ENCODE measurements at regions not wholly inside any gene's neighbourhood (a gene's known extent, or its start where the extent isn't known, plus 50 kb on each side); places are given as distances from the start of the nearest gene placed in this dataset.

GRCh38 chr5:167557359-167557758, 734.1 kb upstream of the WWC1 start:
- no peaks in the 10 kb centered on the region for H3K9me3 ChIP-seq (ENCODE audit: severe bottlenecking)
- no peak overlapping the region for H3K4me3 ChIP-seq (ENCODE audit: severe bottlenecking)
- TF ChIP-seq, protein P1, sequence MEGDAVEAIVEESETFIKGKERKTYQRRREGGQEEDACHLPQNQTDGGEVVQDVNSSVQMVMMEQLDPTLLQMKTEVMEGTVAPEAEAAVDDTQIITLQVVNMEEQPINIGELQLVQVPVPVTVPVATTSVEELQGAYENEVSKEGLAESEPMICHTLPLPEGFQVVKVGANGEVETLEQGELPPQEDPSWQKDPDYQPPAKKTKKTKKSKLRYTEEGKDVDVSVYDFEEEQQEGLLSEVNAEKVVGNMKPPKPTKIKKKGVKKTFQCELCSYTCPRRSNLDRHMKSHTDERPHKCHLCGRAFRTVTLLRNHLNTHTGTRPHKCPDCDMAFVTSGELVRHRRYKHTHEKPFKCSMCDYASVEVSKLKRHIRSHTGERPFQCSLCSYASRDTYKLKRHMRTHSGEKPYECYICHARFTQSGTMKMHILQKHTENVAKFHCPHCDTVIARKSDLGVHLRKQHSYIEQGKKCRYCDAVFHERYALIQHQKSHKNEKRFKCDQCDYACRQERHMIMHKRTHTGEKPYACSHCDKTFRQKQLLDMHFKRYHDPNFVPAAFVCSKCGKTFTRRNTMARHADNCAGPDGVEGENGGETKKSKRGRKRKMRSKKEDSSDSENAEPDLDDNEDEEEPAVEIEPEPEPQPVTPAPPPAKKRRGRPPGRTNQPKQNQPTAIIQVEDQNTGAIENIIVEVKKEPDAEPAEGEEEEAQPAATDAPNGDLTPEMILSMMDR (IDR thresholded peaks at IDR 0.05; ENCODE audit: poor library complexity, severe bottlenecking), result no peak
- H3K27ac ChIP-seq (ENCODE audit: poor library complexity, severe bottlenecking), result no peak overlapping the region
- H3K4me1 ChIP-seq (ENCODE audit: insufficient read depth, poor library complexity, severe bottlenecking), result no peaks in the 10 kb centered on the region
- H3K27me3 ChIP-seq (ENCODE audit: insufficient read depth, poor library complexity, severe bottlenecking), result no peaks in the 10 kb centered on the region
- H3K36me3 ChIP-seq (ENCODE audit: low read depth), result no peaks in the 10 kb centered on the region
- no peak for DNase-seq (ENCODE audit: low spot score)
- ATAC-seq (ENCODE audit: low read depth), result no peak

DNA sequence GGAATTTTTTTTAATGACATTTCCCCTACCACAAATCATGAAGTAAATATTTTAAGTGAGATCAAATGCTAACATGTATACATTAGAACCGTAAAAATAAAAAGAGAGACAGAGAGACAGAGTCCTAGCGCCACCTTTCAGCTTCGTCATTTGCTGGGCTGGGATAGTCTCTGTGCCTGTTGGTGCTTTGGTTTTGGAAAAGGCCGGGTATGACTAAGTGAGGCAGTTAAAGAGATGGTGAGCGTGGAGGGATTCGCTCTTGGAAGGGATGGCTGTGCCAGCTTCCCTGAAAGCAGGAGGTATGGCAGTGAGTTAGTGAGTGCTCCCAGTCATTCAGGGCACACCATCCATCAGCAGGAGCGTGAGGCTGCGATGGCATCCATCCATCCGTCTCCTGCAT, 729.6 kb upstream of the WWC1 start:
- H3K27me3 ChIP-seq (ENCODE audit: insufficient read depth, poor library complexity, severe bottlenecking), result peaks cover 8% of the 10 kb centered on the region
- no peaks in the 10 kb centered on the region for H3K9me3 ChIP-seq (ENCODE audit: severe bottlenecking)
- H3K4me3 ChIP-seq (ENCODE audit: severe bottlenecking), result no peak overlapping the region
- DNase-seq (ENCODE audit: low spot score) (no peak), ATAC-seq (ENCODE audit: low read depth) (no peak)
- no peaks in the 10 kb centered on the region for H3K4me1 ChIP-seq (ENCODE audit: insufficient read depth, poor library complexity, severe bottlenecking)
- H3K27ac ChIP-seq (ENCODE audit: poor library complexity, severe bottlenecking), result no peak overlapping the region
- H3K36me3 ChIP-seq (ENCODE audit: low read depth), result no peaks in the 10 kb centered on the region
- TF ChIP-seq, protein P1 (IDR thresholded peaks at IDR 0.05; ENCODE audit: poor library complexity, severe bottlenecking), result no peak

- Histone ChIP-seq H3K4me1 (ENCODE audit: insufficient read depth, poor library complexity, severe bottlenecking) (no peaks in the 10 kb centered on the region), H3K9me3 (ENCODE audit: severe bottlenecking) (no peaks in the 10 kb centered on the region), H3K36me3 (ENCODE audit: low read depth) (no peaks in the 10 kb centered on the region), H3K4me3 (ENCODE audit: severe bottlenecking) (no peak overlapping the region), H3K27me3 (ENCODE audit: insufficient read depth, poor library complexity, severe bottlenecking) (peaks cover 18% of the 10 kb centered on the region), H3K27ac (ENCODE audit: poor library complexity, severe bottlenecking) (no peak overlapping the region)
- no peak for DNase-seq (ENCODE audit: low spot score)
- TF ChIP-seq, protein P1 (IDR thresholded peaks at IDR 0.05; ENCODE audit: poor library complexity, severe bottlenecking), result no peak
- ATAC-seq (ENCODE audit: low read depth), result no peak
These were observed 727.2 kb upstream of the WWC1 start for GRCh38 chr5:167564275-167564674.

DNA sequence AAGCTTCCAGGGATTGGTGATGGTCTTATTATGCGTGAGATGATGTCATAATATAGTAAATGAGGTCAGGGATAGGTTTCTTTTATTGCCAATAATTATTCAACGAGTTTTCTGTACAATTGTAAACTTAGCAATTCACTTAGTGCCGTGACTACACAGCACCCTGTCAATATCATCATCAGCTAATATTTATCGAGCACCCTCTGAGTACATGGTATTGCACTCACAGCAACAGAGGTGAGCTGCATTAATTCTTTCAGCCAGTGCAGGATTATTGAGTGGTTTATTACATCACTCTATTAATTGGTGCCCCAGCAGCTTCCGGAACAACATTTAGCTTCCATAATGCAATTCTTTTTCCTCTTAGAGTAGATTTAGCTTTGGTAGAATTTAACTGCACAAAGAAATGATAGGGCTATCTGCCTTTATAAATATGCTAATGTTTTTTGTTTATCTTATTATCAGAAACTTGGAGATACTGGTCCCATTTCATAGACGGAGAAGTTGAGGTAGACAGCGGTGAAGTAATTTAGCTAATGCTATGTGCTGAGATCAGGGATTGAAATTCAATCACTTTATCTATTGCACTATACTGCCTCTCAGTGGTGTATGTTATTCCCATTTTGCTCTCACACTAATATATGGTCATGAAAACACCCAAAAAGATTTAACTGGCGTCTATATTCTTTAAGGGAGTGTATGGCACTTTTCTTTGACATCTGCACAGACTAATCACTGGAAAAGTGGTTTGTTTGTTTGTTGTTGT, 726.1 kb upstream of the WWC1 start:
- no peak overlapping the region for H3K27ac ChIP-seq (ENCODE audit: poor library complexity, severe bottlenecking)
- ATAC-seq (ENCODE audit: low read depth) (peak; percentile 70; the same call in 2 of the 3 replicates), DNase-seq (ENCODE audit: low spot score) (no peak)
- peaks cover 18% of the 10 kb centered on the region for H3K27me3 ChIP-seq (ENCODE audit: insufficient read depth, poor library complexity, severe bottlenecking)
- TF ChIP-seq, protein P1 (IDR thresholded peaks at IDR 0.05; ENCODE audit: poor library complexity, severe bottlenecking), result peak; percentile 61
- H3K4me1 ChIP-seq (ENCODE audit: insufficient read depth, poor library complexity, severe bottlenecking), result no peaks in the 10 kb centered on the region
- H3K36me3 ChIP-seq (ENCODE audit: low read depth), result no peaks in the 10 kb centered on the region
- H3K4me3 ChIP-seq (ENCODE audit: severe bottlenecking), result no peak overlapping the region
- no peaks in the 10 kb centered on the region for H3K9me3 ChIP-seq (ENCODE audit: severe bottlenecking)

GRCh38 chr5:167570431-167570830, 721.0 kb upstream of the WWC1 start:
- Histone ChIP-seq H3K4me3 (ENCODE audit: severe bottlenecking) (no peak overlapping the region), H3K27me3 (ENCODE audit: insufficient read depth, poor library complexity, severe bottlenecking) (peaks cover 36% of the 10 kb centered on the region), H3K27ac (ENCODE audit: poor library complexity, severe bottlenecking) (no peak overlapping the region), H3K9me3 (ENCODE audit: severe bottlenecking) (no peaks in the 10 kb centered on the region), H3K4me1 (ENCODE audit: insufficient read depth, poor library complexity, severe bottlenecking) (peaks cover 5% of the 10 kb centered on the region), H3K36me3 (ENCODE audit: low read depth) (no peaks in the 10 kb centered on the region)
- no peak for ATAC-seq (ENCODE audit: low read depth)
- no peak for DNase-seq (ENCODE audit: low spot score)
- TF ChIP-seq, protein P1 (IDR thresholded peaks at IDR 0.05; ENCODE audit: poor library complexity, severe bottlenecking), result no peak
